ENCODE measurements at regions not wholly inside any gene's neighbourhood (a gene's known extent, or its start where the extent isn't known, plus 50 kb on each side); places are given as distances from the start of the nearest gene placed in this dataset.

DNA sequence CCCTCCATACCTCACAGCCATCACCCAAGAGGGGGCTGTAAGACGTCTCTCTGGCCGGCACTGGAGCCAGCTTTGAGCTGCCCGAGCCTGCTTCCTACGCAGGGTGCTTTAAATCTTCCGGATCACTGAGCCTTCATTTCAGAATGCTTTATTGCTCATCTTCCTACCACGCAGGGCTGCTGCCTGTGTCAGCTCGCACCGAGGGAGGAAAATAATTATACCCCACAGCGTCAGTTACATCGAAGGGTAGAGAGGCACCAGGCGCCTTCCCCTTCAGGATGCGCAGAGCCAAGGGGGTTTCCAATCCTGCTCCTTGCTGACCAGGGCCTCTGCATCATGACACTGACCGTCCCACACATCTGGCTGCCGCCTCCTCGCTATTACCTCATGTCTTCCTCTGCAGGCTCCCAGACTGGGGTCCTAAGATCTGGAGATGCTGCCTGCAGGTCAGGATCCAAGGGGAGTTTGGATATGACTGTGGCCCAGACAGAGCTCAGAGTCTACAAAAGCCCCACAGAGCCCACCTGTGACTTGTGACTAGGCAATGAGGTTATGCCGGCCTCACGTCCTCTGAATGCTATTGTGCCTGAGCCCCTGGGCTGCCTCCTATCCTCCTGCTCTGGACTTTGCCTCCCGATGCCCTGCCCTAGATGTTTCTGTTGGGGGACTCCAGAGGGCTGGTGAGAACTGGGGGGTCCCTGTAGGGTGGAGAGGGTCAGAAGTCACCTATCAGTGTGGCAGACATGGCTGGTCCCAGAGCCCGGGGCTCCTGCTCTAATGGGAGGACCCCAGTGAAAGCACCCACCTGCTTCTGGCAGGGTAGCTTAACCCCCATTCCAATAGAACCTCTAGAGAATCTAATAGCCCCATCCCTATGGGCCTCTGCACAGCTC, 220.3 kb upstream of the RTL1 start:
- no peak for DNase-seq

DNA sequence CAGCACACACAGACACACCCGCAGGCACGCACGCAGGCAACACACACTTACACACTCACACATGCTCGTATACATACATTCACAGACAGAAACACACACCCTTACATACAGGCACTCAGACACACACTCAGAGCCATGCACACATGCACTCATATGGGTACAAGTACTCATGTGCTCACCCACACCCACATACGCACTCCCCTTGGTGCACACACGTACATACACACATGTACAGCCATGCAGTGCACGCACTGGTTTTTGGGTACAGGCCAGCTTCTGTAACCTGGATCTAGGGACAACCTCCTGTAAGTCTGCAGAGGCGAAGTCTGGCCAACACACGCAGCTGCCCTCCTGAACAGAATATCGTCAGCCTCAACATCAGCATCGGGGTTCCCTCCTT, 221.3 kb upstream of the RTL1 start:
- no peak for DNase-seq

GRCh38 chr14:101125313-101125712, 221.8 kb upstream of the RTL1 start:
- no peak for DNase-seq

- DNase-seq: no peak
These were observed 222.5 kb upstream of the RTL1 start for GRCh38 chr14:101125719-101126651.

GRCh38 chr14:101126731-101127130, 223.2 kb upstream of the RTL1 start:
- DNase-seq: no peak

GRCh38 chr14:101127224-101127623, 223.7 kb upstream of the RTL1 start:
- DNase-seq: no peak

- DNase-seq: no peak
These were observed 225.2 kb upstream of the RTL1 start for GRCh38 chr14:101128478-101129321.

- DNase-seq: no peak
These were observed 226.1 kb upstream of the RTL1 start for GRCh38 chr14:101129521-101130167.

DNA sequence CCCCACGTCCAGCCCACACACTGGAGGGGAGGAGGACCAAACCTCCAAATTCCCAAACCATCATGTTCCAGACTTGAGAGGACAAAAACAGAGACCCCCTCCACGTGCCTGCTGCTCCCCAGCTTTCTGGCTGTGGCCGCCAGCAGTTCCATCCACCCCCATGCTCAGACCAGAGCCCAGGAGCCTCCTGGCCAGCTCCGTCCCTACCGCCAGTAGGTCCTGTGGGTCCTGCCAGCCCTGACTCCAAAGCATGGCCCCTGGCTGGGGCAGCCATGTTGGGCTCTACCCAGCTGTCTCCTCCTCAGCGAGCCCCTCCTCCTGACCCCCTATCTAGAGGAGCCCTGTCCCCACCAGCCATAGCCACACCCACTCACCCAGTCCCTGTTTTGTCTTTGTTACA, 227.3 kb upstream of the RTL1 start:
- no peak for DNase-seq

- no peak for DNase-seq
These were observed 228.0 kb upstream of the RTL1 start for GRCh38 chr14:101131451-101131916.

GRCh38 chr14:101132051-101132571, 228.6 kb upstream of the RTL1 start:
- no peak for DNase-seq

DNA sequence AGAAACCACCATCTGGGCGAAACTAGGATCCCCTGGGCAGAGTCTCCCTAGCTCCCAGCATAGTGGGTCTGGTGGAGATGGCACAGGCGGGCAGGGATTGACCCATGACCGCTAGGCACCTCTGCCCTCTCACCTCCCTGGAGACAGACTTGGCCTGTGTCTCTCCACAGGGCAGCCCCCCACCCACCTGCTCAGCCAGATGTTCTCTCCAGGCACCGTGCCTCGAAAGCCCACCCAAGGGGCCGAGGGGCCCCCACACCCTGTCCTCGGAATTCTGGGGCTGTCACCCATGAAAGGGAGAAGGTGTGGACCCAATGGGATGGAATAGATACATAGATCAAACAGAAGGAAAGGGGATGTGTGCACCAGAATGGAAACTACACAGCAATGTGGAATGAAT, 229.1 kb upstream of the RTL1 start:
- DNase-seq: no peak

DNA sequence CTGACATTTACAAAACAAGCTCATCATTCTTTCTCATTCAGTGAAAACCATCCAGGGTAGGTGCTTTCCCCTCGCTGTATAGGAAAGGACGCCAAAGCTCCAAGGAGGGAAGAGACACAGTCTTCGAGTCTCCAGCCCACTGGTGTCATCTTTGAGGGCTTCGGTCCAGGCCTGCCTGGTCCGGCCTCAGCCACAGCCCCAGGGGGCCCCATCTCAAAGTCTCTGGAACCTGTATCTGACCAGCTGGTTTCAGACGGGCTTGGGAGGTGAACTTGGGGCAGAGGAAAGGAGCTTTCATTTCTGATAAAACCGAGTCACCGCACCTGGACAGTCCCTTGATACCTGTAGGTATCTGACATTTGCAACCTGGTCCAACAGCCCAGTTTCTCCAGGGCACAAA, 229.5 kb upstream of the RTL1 start:
- no peak for DNase-seq

GRCh38 chr14:101134161-101134631, 230.7 kb upstream of the RTL1 start:
- DNase-seq: no peak

DNA sequence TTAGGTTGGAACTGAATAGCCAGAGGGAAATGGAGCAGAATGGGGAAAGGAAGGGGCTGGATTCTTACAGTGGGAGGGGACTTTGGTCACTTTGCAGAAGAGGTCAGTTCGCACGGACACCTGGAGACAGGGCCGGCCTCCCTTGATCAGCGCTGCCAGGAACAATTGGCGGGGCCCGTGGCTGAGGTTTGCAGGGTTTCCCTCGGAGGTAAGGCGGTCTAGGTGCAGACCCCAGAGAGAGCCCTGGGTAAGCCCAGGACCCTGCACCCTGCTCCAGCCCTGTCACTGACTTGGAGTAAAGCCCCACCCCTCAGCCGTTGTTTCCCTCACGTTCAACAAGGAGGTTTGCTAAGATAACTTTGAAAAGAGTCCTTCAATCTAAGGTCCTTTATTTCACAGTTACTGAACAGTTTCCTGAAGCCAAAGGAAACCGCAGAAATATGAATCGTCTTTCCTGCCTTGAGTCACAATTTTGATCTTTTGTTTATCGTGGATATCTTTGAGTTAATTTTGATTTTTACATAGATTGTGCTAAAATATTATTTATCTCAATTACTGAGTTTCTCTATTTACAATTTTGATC, 231.4 kb upstream of the RTL1 start:
- no peak for DNase-seq

- no peak for DNase-seq
These were observed 232.5 kb upstream of the RTL1 start for GRCh38 chr14:101135796-101136742.

DNA sequence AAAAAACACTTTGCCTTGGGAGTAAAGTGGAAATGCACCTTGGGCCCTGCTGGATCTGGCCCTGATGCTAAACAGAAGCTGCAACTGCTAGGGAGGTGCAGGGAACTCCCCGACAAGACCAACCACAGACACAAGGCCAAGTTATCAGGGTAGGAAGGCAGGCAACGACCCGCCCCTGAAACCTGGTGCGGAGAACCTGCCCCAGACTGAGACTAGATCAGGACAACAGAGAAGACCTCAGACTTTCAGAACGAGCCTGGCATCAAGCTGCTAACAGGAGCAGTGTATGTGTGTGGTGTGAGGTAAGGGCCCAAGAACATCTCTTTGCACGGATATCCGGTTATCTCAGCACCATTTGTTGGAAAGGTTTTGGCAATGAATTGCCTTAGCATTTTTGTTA, 233.7 kb upstream of the RTL1 start:
- no peak for DNase-seq

- no peak for DNase-seq
These were observed 244.3 kb upstream of the RTL1 start for GRCh38 chr14:101147848-101148247.

GRCh38 chr14:101150039-101150610, 246.6 kb upstream of the RTL1 start:
- no peak for DNase-seq
